ENCODE measurements at regions not wholly inside any gene's neighbourhood (a gene's known extent, or its start where the extent isn't known, plus 50 kb on each side); places are given as distances from the start of the nearest gene placed in this dataset.

- peaks cover 7% of the 10 kb centered on the region for H3K4me1 ChIP-seq
- H3K4me3 ChIP-seq, result no peak overlapping the region
- TF ChIP-seq CTCF (IDR thresholded peaks at IDR 0.05) (no peak), POLR2A (IDR thresholded peaks at IDR 0.05) (no peak), POLR2AphosphoS5 (IDR thresholded peaks at IDR 0.05; ENCODE audit: insufficient read depth in 1 of 2, low read depth in 1 of 2) (no peak)
- intact Hi-C loops (cut with DNase I), result no loop called here
- no peaks in the 10 kb centered on the region for H3K9me3 ChIP-seq
- H3K36me3 ChIP-seq, result no peaks in the 10 kb centered on the region
- H3K27me3 ChIP-seq, result no peaks in the 10 kb centered on the region
- no peak for DNase-seq (ENCODE audit: extremely low spot score in 2 of 2)
- no peak overlapping the region for H3K27ac ChIP-seq
Measured at GRCh38 chr10:83119346-83119745, 1020.0 kb upstream of the GHITM start.

GRCh38 chr10:83122336-83122735 is 1017.0 kb upstream of the GHITM start:
- no peak for DNase-seq (ENCODE audit: extremely low spot score in 2 of 2)
- Histone ChIP-seq H3K36me3 (no peaks in the 10 kb centered on the region), H3K27me3 (no peaks in the 10 kb centered on the region), H3K4me1 (peaks cover 7% of the 10 kb centered on the region), H3K9me3 (no peaks in the 10 kb centered on the region), H3K4me3 (no peak overlapping the region), H3K27ac (no peak overlapping the region)
- TF ChIP-seq POLR2A (IDR thresholded peaks at IDR 0.05) (no peak), POLR2AphosphoS5 (IDR thresholded peaks at IDR 0.05; ENCODE audit: insufficient read depth in 1 of 2, low read depth in 1 of 2) (no peak), CTCF (IDR thresholded peaks at IDR 0.05) (no peak)
- intact Hi-C loops (cut with DNase I), result no loop called here

GRCh38 chr10:83127942-83128575 is 1011.2 kb upstream of the GHITM start:
- Histone ChIP-seq H3K36me3 (no peaks in the 10 kb centered on the region), H3K4me3 (no peak overlapping the region), H3K27me3 (no peaks in the 10 kb centered on the region), H3K9me3 (no peaks in the 10 kb centered on the region), H3K27ac (no peak overlapping the region), H3K4me1 (no peaks in the 10 kb centered on the region)
- DNase-seq (ENCODE audit: extremely low spot score in 2 of 2), result no peak
- intact Hi-C loops (cut with DNase I), result no loop called here
- TF ChIP-seq POLR2A (IDR thresholded peaks at IDR 0.05) (no peak), CTCF (IDR thresholded peaks at IDR 0.05) (no peak), POLR2AphosphoS5 (IDR thresholded peaks at IDR 0.05; ENCODE audit: insufficient read depth in 1 of 2, low read depth in 1 of 2) (no peak)

- Histone ChIP-seq H3K36me3 (no peaks in the 10 kb centered on the region), H3K4me1 (no peaks in the 10 kb centered on the region), H3K27ac (no peak overlapping the region), H3K4me3 (no peak overlapping the region), H3K9me3 (no peaks in the 10 kb centered on the region), H3K27me3 (no peaks in the 10 kb centered on the region)
- TF ChIP-seq CTCF (IDR thresholded peaks at IDR 0.05) (no peak), POLR2AphosphoS5 (IDR thresholded peaks at IDR 0.05; ENCODE audit: insufficient read depth in 1 of 2, low read depth in 1 of 2) (no peak)
- no peak for DNase-seq (ENCODE audit: extremely low spot score in 2 of 2)
- intact Hi-C loops (cut with DNase I), result no loop called here
Measured at GRCh38 chr10:83140811-83141210, 998.5 kb upstream of the GHITM start.

- no peak for DNase-seq (ENCODE audit: extremely low spot score in 2 of 2)
- TF ChIP-seq POLR2AphosphoS5 (IDR thresholded peaks at IDR 0.05; ENCODE audit: insufficient read depth in 1 of 2, low read depth in 1 of 2) (no peak), CTCF (IDR thresholded peaks at IDR 0.05) (no peak)
- Histone ChIP-seq H3K36me3 (no peaks in the 10 kb centered on the region), H3K9me3 (no peaks in the 10 kb centered on the region), H3K4me1 (no peaks in the 10 kb centered on the region), H3K27me3 (no peaks in the 10 kb centered on the region), H3K4me3 (no peak overlapping the region), H3K27ac (no peak overlapping the region)
- intact Hi-C loops (cut with DNase I), result no loop called here
Measured at GRCh38 chr10:83142074-83142563, 997.2 kb upstream of the GHITM start.

All from vagina (tissue), 2 donors.